ENCODE measurements at regions not wholly inside any gene's neighbourhood (a gene's known extent, or its start where the extent isn't known, plus 50 kb on each side); places are given as distances from the start of the nearest gene placed in this dataset.

- TF ChIP-seq, protein P1, sequence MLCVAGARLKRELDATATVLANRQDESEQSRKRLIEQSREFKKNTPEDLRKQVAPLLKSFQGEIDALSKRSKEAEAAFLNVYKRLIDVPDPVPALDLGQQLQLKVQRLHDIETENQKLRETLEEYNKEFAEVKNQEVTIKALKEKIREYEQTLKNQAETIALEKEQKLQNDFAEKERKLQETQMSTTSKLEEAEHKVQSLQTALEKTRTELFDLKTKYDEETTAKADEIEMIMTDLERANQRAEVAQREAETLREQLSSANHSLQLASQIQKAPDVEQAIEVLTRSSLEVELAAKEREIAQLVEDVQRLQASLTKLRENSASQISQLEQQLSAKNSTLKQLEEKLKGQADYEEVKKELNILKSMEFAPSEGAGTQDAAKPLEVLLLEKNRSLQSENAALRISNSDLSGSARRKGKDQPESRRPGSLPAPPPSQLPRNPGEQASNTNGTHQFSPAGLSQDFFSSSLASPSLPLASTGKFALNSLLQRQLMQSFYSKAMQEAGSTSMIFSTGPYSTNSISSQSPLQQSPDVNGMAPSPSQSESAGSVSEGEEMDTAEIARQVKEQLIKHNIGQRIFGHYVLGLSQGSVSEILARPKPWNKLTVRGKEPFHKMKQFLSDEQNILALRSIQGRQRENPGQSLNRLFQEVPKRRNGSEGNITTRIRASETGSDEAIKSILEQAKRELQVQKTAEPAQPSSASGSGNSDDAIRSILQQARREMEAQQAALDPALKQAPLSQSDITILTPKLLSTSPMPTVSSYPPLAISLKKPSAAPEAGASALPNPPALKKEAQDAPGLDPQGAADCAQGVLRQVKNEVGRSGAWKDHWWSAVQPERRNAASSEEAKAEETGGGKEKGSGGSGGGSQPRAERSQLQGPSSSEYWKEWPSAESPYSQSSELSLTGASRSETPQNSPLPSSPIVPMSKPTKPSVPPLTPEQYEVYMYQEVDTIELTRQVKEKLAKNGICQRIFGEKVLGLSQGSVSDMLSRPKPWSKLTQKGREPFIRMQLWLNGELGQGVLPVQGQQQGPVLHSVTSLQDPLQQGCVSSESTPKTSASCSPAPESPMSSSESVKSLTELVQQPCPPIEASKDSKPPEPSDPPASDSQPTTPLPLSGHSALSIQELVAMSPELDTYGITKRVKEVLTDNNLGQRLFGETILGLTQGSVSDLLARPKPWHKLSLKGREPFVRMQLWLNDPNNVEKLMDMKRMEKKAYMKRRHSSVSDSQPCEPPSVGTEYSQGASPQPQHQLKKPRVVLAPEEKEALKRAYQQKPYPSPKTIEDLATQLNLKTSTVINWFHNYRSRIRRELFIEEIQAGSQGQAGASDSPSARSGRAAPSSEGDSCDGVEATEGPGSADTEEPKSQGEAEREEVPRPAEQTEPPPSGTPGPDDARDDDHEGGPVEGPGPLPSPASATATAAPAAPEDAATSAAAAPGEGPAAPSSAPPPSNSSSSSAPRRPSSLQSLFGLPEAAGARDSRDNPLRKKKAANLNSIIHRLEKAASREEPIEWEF (IDR thresholded peaks at IDR 0.05; ENCODE audit: insufficient replicate concordance, low read depth, low read length): no peak
- TF ChIP-seq NKRF (conservative IDR thresholded peaks at IDR 0.05) (no peak), SREBF1 (IDR thresholded peaks at IDR 0.05; ENCODE audit: low read length) (no peak), IKZF1 (conservative IDR thresholded peaks at IDR 0.05) (no peak), EP300 (IDR thresholded peaks at IDR 0.05; ENCODE audit: borderline replicate concordance in 1 of 2, control insufficient read depth in 1 of 2, low read depth in 2 of 2, low read length in 2 of 2) (no peak)
These were observed 1178.3 kb downstream of the CDH11 start (continued) for GRCh38 chr16:63943566-63943965.

DNA sequence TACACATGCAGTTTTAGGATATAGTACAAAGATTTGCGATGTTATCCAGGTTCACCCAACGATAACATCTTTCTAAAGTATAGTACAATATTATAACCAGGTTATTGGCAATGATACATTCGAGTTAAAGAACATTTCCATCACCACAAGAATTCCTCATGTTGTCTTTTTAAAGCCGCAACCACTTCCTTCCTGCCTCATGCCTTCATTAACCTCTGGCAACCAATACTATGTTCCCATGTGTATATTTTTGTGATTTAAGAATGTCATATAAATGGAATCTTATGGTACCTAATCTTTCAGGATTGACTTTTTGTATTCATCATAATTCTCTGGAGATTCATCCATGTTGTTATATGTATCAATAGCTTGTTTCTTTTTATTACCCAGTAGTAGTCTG lies 1183.2 kb downstream of the CDH11 start:
- no peak overlapping the region for H3K9ac ChIP-seq (ENCODE audit: control insufficient read depth, insufficient read depth, low read length)
- no peak overlapping the region for H3K4me3 ChIP-seq
- DNase-seq (ENCODE audit: low read depth, low spot score) (no peak), ATAC-seq (no peak), FAIRE-seq (no peak)
- RAD21 ChIA-PET (ENCODE audit: unreplicated experiment): no interaction called here
- H3K4me2 ChIP-seq (ENCODE audit: control insufficient read depth, insufficient read depth): no peak overlapping the region
- no peak overlapping the region for H3K27ac ChIP-seq (ENCODE audit: control insufficient read depth, insufficient read depth)
- 21% methylated on average over 4 of the region's 4 CpGs for WGBS (ENCODE audit: insufficient coverage, insufficient replicate concordance, low lambda C conversion rate, missing lambda C conversion rate)
- BruUV-seq (replicated peaks): no TSS peak
- H3K27me3 ChIP-seq (replicated peaks in 1 of 2; ENCODE audit: control insufficient read depth in 2 of 2, insufficient read depth in 2 of 2, low read length in 1 of 2): no peaks in the 10 kb centered on the region
- CTCF ChIA-PET: interaction anchor here (0.6 kb wide), 1 partner anchor 23 kb away, joined by 3 read pairs; no protein-coding TSS in a partner anchor
- H3K4me1 ChIP-seq (ENCODE audit: control insufficient read depth, insufficient read depth, low read length): no peaks in the 10 kb centered on the region
- SMC1A ChIA-PET (ENCODE audit: uncharacterized antibody, unreplicated experiment): no interaction called here
- H4K20me1 ChIP-seq (ENCODE audit: control insufficient read depth, insufficient read depth): no peaks in the 10 kb centered on the region
- H2AFZ ChIP-seq (ENCODE audit: control insufficient read depth, low read depth, low read length): no peak overlapping the region
- H3K9me3 ChIP-seq (replicated peaks; ENCODE audit: control insufficient read depth, insufficient read depth, low read length): no peaks in the 10 kb centered on the region
- in situ Hi-C loops (cut with MboI) (no loop called here), intact Hi-C loops (cut with micrococcal nuclease; ENCODE audit: unreplicated experiment) (no loop called here)
- H3K79me2 ChIP-seq (ENCODE audit: control insufficient read depth, insufficient read depth, low read length): no peaks in the 10 kb centered on the region
- no peaks in the 10 kb centered on the region for H3K36me3 ChIP-seq (ENCODE audit: control insufficient read depth in 2 of 2, insufficient read depth in 2 of 2, low read length in 1 of 2)
- POLR2A ChIA-PET: no interaction called here
- TF ChIP-seq LARP7 (IDR thresholded peaks at IDR 0.05) (no peak), IKZF2 (IDR thresholded peaks at IDR 0.05) (no peak), GABPA (IDR thresholded peaks at IDR 0.05; ENCODE audit: low read depth) (no peak), EZH2 (IDR thresholded peaks at IDR 0.05; ENCODE audit: borderline replicate concordance, control insufficient read depth, low read depth, low read length) (no peak), SUZ12 (IDR thresholded peaks at IDR 0.05; ENCODE audit: unreplicated experiment) (no peak), NR2C1 (IDR thresholded peaks at IDR 0.05) (no peak), PML (IDR thresholded peaks at IDR 0.05; ENCODE audit: low read length) (no peak), JUNB (IDR thresholded peaks at IDR 0.05) (no peak), SMC3 (IDR thresholded peaks at IDR 0.05; ENCODE audit: borderline replicate concordance, low read length) (no peak)
- TF ChIP-seq, protein P2, sequence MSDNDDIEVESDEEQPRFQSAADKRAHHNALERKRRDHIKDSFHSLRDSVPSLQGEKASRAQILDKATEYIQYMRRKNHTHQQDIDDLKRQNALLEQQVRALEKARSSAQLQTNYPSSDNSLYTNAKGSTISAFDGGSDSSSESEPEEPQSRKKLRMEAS (IDR thresholded peaks at IDR 0.05; ENCODE audit: low read depth, low read length): no peak
